Ramos (cell line): ENCODE measurements at regions not wholly inside any gene's neighbourhood (a gene's known extent, or its start where the extent isn't known, plus 50 kb on each side); places are given as distances from the start of the nearest gene placed in this dataset.

Source experiments
- in situ Hi-C: fragments of 300-500 bp; cut with MboI; formaldehyde crosslinking; loops from one replicate; pipeline ENCODE4 v1.14.3; 2022; ENCODE audit warnings: low sequenced_read_pairs; ENCODE audit not compliant: unreplicated experiment

- in situ Hi-C loops, result no loop called here
These were observed 204.9 kb downstream of the ASB1 start for GRCh38 chr2:238631491-238632180.

GRCh38 chr2:238632181-238633060 is 205.7 kb downstream of the ASB1 start:
- in situ Hi-C loops, result no loop called here

GRCh38 chr2:238633426-238634328 is 206.9 kb downstream of the ASB1 start:
- in situ Hi-C loops, result no loop called here

GRCh38 chr2:238634701-238635357 is 208.1 kb downstream of the ASB1 start:
- in situ Hi-C loops, result no loop called here

GRCh38 chr2:238635647-238636051 is 208.9 kb downstream of the ASB1 start:
- in situ Hi-C loops, result no loop called here

- in situ Hi-C loops, result no loop called here
These were observed 209.7 kb downstream of the ASB1 start for GRCh38 chr2:238636269-238637073.

GRCh38 chr2:238638100-238638981 is 209.5 kb upstream of the TWIST2 start:
- in situ Hi-C loops, result no loop called here

- in situ Hi-C loops, result no loop called here
These were observed 208.8 kb upstream of the TWIST2 start for GRCh38 chr2:238638982-238639628.

GRCh38 chr2:238640486-238640885 is 207.4 kb upstream of the TWIST2 start:
- in situ Hi-C loops, result no loop called here

- in situ Hi-C loops, result no loop called here
These were observed 204.9 kb upstream of the TWIST2 start for GRCh38 chr2:238642973-238643372.

- in situ Hi-C loops, result no loop called here
These were observed 204.4 kb upstream of the TWIST2 start for GRCh38 chr2:238643400-238643907.

- in situ Hi-C loops, result no loop called here
These were observed 203.5 kb upstream of the TWIST2 start for GRCh38 chr2:238644095-238645081.

GRCh38 chr2:238645095-238645494 is 202.8 kb upstream of the TWIST2 start:
- in situ Hi-C loops, result no loop called here

- in situ Hi-C loops, result no loop called here
These were observed 202.2 kb upstream of the TWIST2 start for GRCh38 chr2:238645716-238646115.

- in situ Hi-C loops, result no loop called here
These were observed 201.6 kb upstream of the TWIST2 start for GRCh38 chr2:238646281-238646680.

- in situ Hi-C loops, result no loop called here
These were observed 201.1 kb upstream of the TWIST2 start for GRCh38 chr2:238646803-238647202.
